H1 (cell line): ENCODE measurements at regions not wholly inside any gene's neighbourhood (a gene's known extent, or its start where the extent isn't known, plus 50 kb on each side); places are given as distances from the start of the nearest gene placed in this dataset.

ENCODE experiments used
- CTCF ChIA-PET: fragments of 300-600 bp; sonication (Branson Sonifier 250); formaldehyde crosslinking; loops from one replicate; lab custom pipeline; 2021; ENCODE audit not compliant: partially characterized antibody; lab: Charles Lee
- POLR2A ChIA-PET: fragments of 300-600 bp; sonication (Branson Sonifier 250); formaldehyde crosslinking; loops from one replicate; lab custom pipeline; 2021; ENCODE audit warnings: inconsistent platforms; ENCODE audit not compliant: partially characterized antibody; lab: Charles Lee
- DNase-seq, 2 experiments: peaks; one replicate each; pipeline versions ENCODE4 v3.0.0 to v3.0.0-alpha.2; 2010 to 2022; ENCODE audit warnings: low spot score in 2 of 2, low read depth in 1 of 2, mixed read lengths in 1 of 2
- FAIRE-seq: peaks from 2 replicates; lab custom pipeline; 2011; peaks lifted over from hg19 to GRCh38; lab: Jason Lieb, UNC
- H2AFZ ChIP-seq: 2 replicates; pipeline ENCODE4 v1.8.1; 2012; ENCODE audit warnings: low read length, inconsistent platforms
- H2AK5ac ChIP-seq: 2 replicates; pipeline ENCODE4 v1.6.1; 2013; ENCODE audit warnings: low read depth, low read length
- H2BK120ac ChIP-seq: replicated peaks from 2 replicates; pipeline ENCODE3; 2013; ENCODE audit warnings: low read depth, low read length, inconsistent platforms
- H2BK12ac ChIP-seq: 2 replicates; pipeline ENCODE4 v1.6.1; 2013; ENCODE audit warnings: low read depth, low read length
- H2BK15ac ChIP-seq: 2 replicates; pipeline ENCODE4 v1.6.1; 2013; ENCODE audit warnings: low read length
- H2BK20ac ChIP-seq: 2 replicates; pipeline ENCODE4 v1.6.1; 2013; ENCODE audit warnings: low read length
- H2BK5ac ChIP-seq: 2 replicates; pipeline ENCODE4 v1.6.1; 2013; ENCODE audit warnings: low read depth, low read length
- H3K14ac ChIP-seq: 2 replicates; pipeline ENCODE4 v1.6.1; 2013; ENCODE audit warnings: inconsistent platforms; ENCODE audit not compliant: insufficient read length
- H3K18ac ChIP-seq: 2 replicates; pipeline ENCODE4 v1.6.1; 2013; ENCODE audit warnings: low read length; ENCODE audit errors: extremely low read depth
- H3K23ac ChIP-seq: 2 replicates; pipeline ENCODE4 v1.6.1; 2013; ENCODE audit warnings: inconsistent platforms; ENCODE audit not compliant: insufficient read length
- H3K23me2 ChIP-seq: 2 replicates; pipeline ENCODE4 v1.6.1; 2013; ENCODE audit warnings: low read depth, low read length
- H3K27ac ChIP-seq: 2 replicates; pipeline ENCODE4 v1.6.1; 2011; ENCODE audit warnings: low read depth, low read length, inconsistent platforms
- H3K27me3 ChIP-seq, 4 experiments: replicated peaks in 1 of 4; 1 replicate in 1 of 4; 2 replicates in 3 of 4; pipeline versions ENCODE4 v1.6.1 to v1.8.1; 2011 to 2013; ENCODE audit warnings: low read length in 3 of 4, mild to moderate bottlenecking in 3 of 4, inconsistent platforms in 2 of 4, mixed read lengths in 2 of 4, moderate library complexity in 1 of 4; ENCODE audit not compliant: control insufficient read depth in 3 of 4, insufficient read depth in 3 of 4; ENCODE audit errors: extremely low read depth in 1 of 4
- H3K36me3 ChIP-seq, 4 experiments: 2 replicates each; pipeline versions ENCODE4 v1.6.1 to v1.8.1; 2011 to 2013; ENCODE audit warnings: mild to moderate bottlenecking in 4 of 4, low read length in 3 of 4, moderate library complexity in 2 of 4, control low read depth in 1 of 4, inconsistent platforms in 1 of 4; ENCODE audit not compliant: insufficient read depth in 4 of 4, control insufficient read depth in 2 of 4
- H3K4ac ChIP-seq: replicated peaks from 2 replicates; pipeline ENCODE3; 2013; ENCODE audit warnings: low read length, low read depth, mixed read lengths, inconsistent platforms; ENCODE audit not compliant: insufficient read length
- H3K4me1 ChIP-seq, 4 experiments: replicated peaks in 1 of 4; 1 replicate in 1 of 4; 2 replicates in 3 of 4; pipeline versions ENCODE4 v1.6.1 to v1.8.1; 2011 to 2013; ENCODE audit warnings: low read length in 3 of 4, inconsistent platforms in 2 of 4, mixed read lengths in 1 of 4; ENCODE audit not compliant: insufficient read depth in 4 of 4, control insufficient read depth in 3 of 4
- H3K4me2 ChIP-seq, 2 experiments: 2 replicates each; pipeline versions ENCODE4 v1.6.1 to v1.8.1; 2011 to 2013; ENCODE audit warnings: low read depth in 2 of 2, low read length in 2 of 2, control low read depth in 1 of 2, inconsistent platforms in 1 of 2, mild to moderate bottlenecking in 1 of 2; ENCODE audit not compliant: insufficient read depth in 1 of 2
- H3K4me3 ChIP-seq, 4 experiments: fragments of 200-600, 300-600 bp in 1 of 4; sonication (generic), shearing (Covaris generic), sonication (Bioruptor Twin) in 1 of 4; 2 replicates each; pipeline versions ENCODE4 v1.5.1 to v1.8.1; 2011 to 2016; ENCODE audit warnings: low read length in 4 of 4, low read depth in 3 of 4, control low read depth in 2 of 4, inconsistent platforms in 2 of 4, mild to moderate bottlenecking in 2 of 4, mixed read lengths in 1 of 4, moderate library complexity in 1 of 4; ENCODE audit not compliant: insufficient read depth in 2 of 4; ENCODE audit errors: extremely low read depth in 1 of 4
- H3K56ac ChIP-seq: replicated peaks from 2 replicates; pipeline ENCODE3; 2013; ENCODE audit warnings: low read depth, mild to moderate bottlenecking, mixed read lengths, low read length, inconsistent platforms; ENCODE audit not compliant: insufficient read length
- H3K79me1 ChIP-seq: 2 replicates; pipeline ENCODE4 v1.6.1; 2013; ENCODE audit warnings: low read depth, low read length, control low read depth
- H3K79me2 ChIP-seq, 2 experiments: 2 replicates each; pipeline versions ENCODE4 v1.6.1 to v1.8.1; 2012 to 2013; ENCODE audit warnings: low read length in 2 of 2, mild to moderate bottlenecking in 2 of 2, inconsistent platforms in 1 of 2; ENCODE audit not compliant: insufficient read depth in 2 of 2, control insufficient read depth in 1 of 2
- H3K9ac ChIP-seq, 4 experiments: replicated peaks in 1 of 4; 1 replicate in 1 of 4; 2 replicates in 3 of 4; pipeline versions ENCODE4 v1.6.1 to v1.8.1; 2011 to 2013; ENCODE audit warnings: low read depth in 3 of 4, low read length in 3 of 4, control low read depth in 2 of 4, mild to moderate bottlenecking in 2 of 4, moderate library complexity in 2 of 4, inconsistent platforms in 1 of 4; ENCODE audit errors: extremely low read depth in 1 of 4
- H3K9me3 ChIP-seq, 2 experiments: 2 replicates each; pipeline versions ENCODE4 v1.6.1 to v1.8.1; 2012 to 2013; ENCODE audit warnings: mild to moderate bottlenecking in 2 of 2, moderate library complexity in 2 of 2, control low read depth in 1 of 2, inconsistent platforms in 1 of 2, low read depth in 1 of 2, low read length in 1 of 2, mixed read lengths in 1 of 2; ENCODE audit not compliant: insufficient read depth in 2 of 2
- H4K20me1 ChIP-seq, 2 experiments: replicated peaks in 1 of 2; 2 replicates each; pipeline versions ENCODE3 to v1.8.1; 2011 to 2013; ENCODE audit warnings: inconsistent platforms in 2 of 2, low read length in 2 of 2, mild to moderate bottlenecking in 1 of 2; ENCODE audit not compliant: insufficient read depth in 2 of 2, control insufficient read depth in 1 of 2
- H4K5ac ChIP-seq: 2 replicates; pipeline ENCODE4 v1.6.1; 2013; ENCODE audit warnings: low read length, low read depth, mixed read lengths, inconsistent platforms; ENCODE audit not compliant: insufficient read length
- H4K8ac ChIP-seq: 2 replicates; pipeline ENCODE4 v1.8.0; 2013; ENCODE audit warnings: mild to moderate bottlenecking, moderate library complexity, low read length, inconsistent platforms; ENCODE audit not compliant: insufficient read depth; ENCODE audit errors: extremely low read depth
- H4K91ac ChIP-seq: replicated peaks from 2 replicates; pipeline ENCODE3; 2013; ENCODE audit warnings: low read length, mixed read lengths, inconsistent platforms; ENCODE audit not compliant: insufficient read length
- ASH2L ChIP-seq: fragments of 200-600, 300-600 bp; sonication (generic); IDR thresholded peaks from one replicate; pipeline ENCODE4 v1.7.1; 2017; ENCODE audit warnings: low read length
- ATF3 ChIP-seq: IDR thresholded peaks from 2 replicates; pipeline ENCODE4 v1.6.1; 2011; ENCODE audit warnings: low read depth, mild to moderate bottlenecking, low read length; ENCODE audit not compliant: insufficient read depth
- BRCA1 ChIP-seq: IDR thresholded peaks from 2 replicates; pipeline ENCODE4 v1.6.1; 2012; ENCODE audit warnings: low read depth, low read length, improper control_type of control experiment
- CHD1 ChIP-seq: IDR thresholded peaks from 2 replicates; pipeline ENCODE4 v1.6.1; 2012; ENCODE audit warnings: low read depth, low read length, improper control_type of control experiment
- FOSL1 ChIP-seq: IDR thresholded peaks from 2 replicates; pipeline ENCODE4 v1.6.1; 2011; ENCODE audit warnings: mild to moderate bottlenecking, low read depth, low read length, moderate library complexity; ENCODE audit not compliant: insufficient read depth
- GABPA ChIP-seq: IDR thresholded peaks from 2 replicates; pipeline ENCODE4 v1.6.1; 2011; ENCODE audit warnings: mild to moderate bottlenecking, low read length, moderate library complexity, borderline replicate concordance; ENCODE audit not compliant: insufficient read depth
- GTF2F1 ChIP-seq: IDR thresholded peaks from 2 replicates; pipeline ENCODE4 v1.6.1; 2012; ENCODE audit warnings: low read depth, low read length, improper control_type of control experiment, borderline replicate concordance
- JUN ChIP-seq: IDR thresholded peaks from 2 replicates; pipeline ENCODE4 v1.6.1; 2011; ENCODE audit warnings: low read depth, mild to moderate bottlenecking, improper control_type of control experiment, low read length
- JUND ChIP-seq: IDR thresholded peaks from 2 replicates; pipeline ENCODE4 v1.6.1; 2011; ENCODE audit warnings: mild to moderate bottlenecking, improper control_type of control experiment, low read length
- NRF1 ChIP-seq: IDR thresholded peaks from 2 replicates; pipeline ENCODE4 v1.6.1; 2011; ENCODE audit warnings: mild to moderate bottlenecking, low read depth, low read length, improper control_type of control experiment
- RBBP5 ChIP-seq: IDR thresholded peaks from 2 replicates; pipeline ENCODE4 v1.7.1; 2012; ENCODE audit warnings: low read depth, mild to moderate bottlenecking, inconsistent platforms, low read length, moderate library complexity, borderline replicate concordance
- RFX5 ChIP-seq: IDR thresholded peaks from 2 replicates; pipeline ENCODE4 v1.6.1; 2011; ENCODE audit warnings: low read depth, low read length, improper control_type of control experiment, borderline replicate concordance
- RXRA ChIP-seq: IDR thresholded peaks from 2 replicates; pipeline ENCODE4 v1.6.1; 2011; ENCODE audit warnings: low read depth, mild to moderate bottlenecking, low read length, moderate library complexity; ENCODE audit not compliant: insufficient read depth
- TEAD4 ChIP-seq: IDR thresholded peaks from 2 replicates; pipeline ENCODE4 v1.6.1; 2012; ENCODE audit warnings: low read depth, low read length, inconsistent platforms, mixed read lengths
- whole genome bisulfite sequencing, 2 experiments: shearing (Covaris generic) in 1 of 2; methylation state at CpG; one replicate each; pipeline versions ENCODE4 v1.1.6 to v1.1.7; 2013 to 2015; ENCODE audit warnings: low lambda C conversion rate in 2 of 2, mixed read lengths in 2 of 2, inconsistent platforms in 1 of 2, low coverage in 1 of 2, missing lambda C conversion rate in 1 of 2; ENCODE audit not compliant: insufficient replicate concordance in 2 of 2, insufficient coverage in 1 of 2, insufficient read length in 1 of 2; ENCODE audit errors: extremely low coverage in 1 of 2, missing lambda C conversion rate in 1 of 2; 5-methylcytosine and 5-hydroxymethylcytosine counted together

- Histone ChIP-seq H4K91ac (no peak overlapping the region), H3K14ac (no peak overlapping the region), H4K20me1 (no peaks in the 10 kb centered on the region), H3K9ac (no peak overlapping the region), H3K4ac (no peak overlapping the region), H2BK5ac (no peak overlapping the region), H3K23ac (no peak overlapping the region), H2BK12ac (no peak overlapping the region), H3K27me3 (no peaks in the 10 kb centered on the region), H3K18ac (no peak overlapping the region), H3K56ac (no peak overlapping the region), H3K23me2 (no peaks in the 10 kb centered on the region), H2BK15ac (no peak overlapping the region), H4K5ac (no peak overlapping the region), H3K36me3 (no peaks in the 10 kb centered on the region), H2AK5ac (no peak overlapping the region), H3K4me2 (no peak overlapping the region), H3K4me1 (no peaks in the 10 kb centered on the region), H2BK120ac (no peak overlapping the region), H3K4me3 (no peak overlapping the region), H3K27ac (no peak overlapping the region), H2AFZ (no peak overlapping the region), H4K8ac (no peak overlapping the region), H3K9me3 (peaks cover 0 to 4% of the 10 kb centered on the region in 2 experiments; a peak in 1 of 4 replicates), H3K79me1 (no peaks in the 10 kb centered on the region), H3K79me2 (no peaks in the 10 kb centered on the region), H2BK20ac (no peak overlapping the region)
- no peak for DNase-seq
- WGBS, 2 experiments: 91% methylated on average over 6 of the region's 6 CpGs; no CpG with 5 or more reads in 1 of the 2 experiments
- FAIRE-seq: no peak
- ChIA-PET CTCF (interaction anchor here (1.1 to 2.7 kb wide), 2 partner anchors 11 to 29 kb away, joined by 3 to 17 read pairs; no protein-coding TSS in a partner anchor), POLR2A (no interaction called here)
- no peak for TF ChIP-seq CHD1
- no peak for TF ChIP-seq JUN
- TF ChIP-seq RFX5: no peak
- TF ChIP-seq ASH2L: no peak
- TF ChIP-seq GTF2F1: no peak
- no peak for TF ChIP-seq ATF3
- TF ChIP-seq RXRA: no peak
- TF ChIP-seq FOSL1: no peak
- no peak for TF ChIP-seq GABPA
- TF ChIP-seq NRF1: no peak
- TF ChIP-seq BRCA1: no peak
- no peak for TF ChIP-seq JUND
- no peak for TF ChIP-seq RBBP5
- TF ChIP-seq TEAD4: no peak
Measured at GRCh38 chr13:80989241-80989640, 648.3 kb upstream of the SPRY2 start.
